GM12892 (cell line): ENCODE measurements at regions not wholly inside any gene's neighbourhood (a gene's known extent, or its start where the extent isn't known, plus 50 kb on each side); places are given as distances from the start of the nearest gene placed in this dataset.
"Not testable (repeated sequence)": the region's sequence is repeated elsewhere in the genome, so short reads cannot be mapped to it uniquely, and the experiment has no call there.

ENCODE experiments used
- DNase-seq: peaks from one replicate; pipeline ENCODE4 v3.0.0; 2011; ENCODE audit not compliant: insufficient read length
- FAIRE-seq: peaks from 2 replicates; lab custom pipeline; 2011; peaks lifted over from hg19 to GRCh38; lab: Jason Lieb, UNC
- POLR2A ChIP-seq: IDR thresholded peaks from 2 replicates; pipeline ENCODE4 v1.6.1; 2011; ENCODE audit warnings: low read depth, low read length, control low read depth
- POLR2AphosphoS5 ChIP-seq: IDR thresholded peaks from 2 replicates; pipeline ENCODE4 v1.6.1; 2011; ENCODE audit warnings: low read depth, low read length, control low read depth
- TAF1 ChIP-seq: IDR thresholded peaks from 2 replicates; pipeline ENCODE4 v1.6.1; 2011; ENCODE audit warnings: low read depth, mild to moderate bottlenecking, control low read depth, low read length, borderline replicate concordance

DNA sequence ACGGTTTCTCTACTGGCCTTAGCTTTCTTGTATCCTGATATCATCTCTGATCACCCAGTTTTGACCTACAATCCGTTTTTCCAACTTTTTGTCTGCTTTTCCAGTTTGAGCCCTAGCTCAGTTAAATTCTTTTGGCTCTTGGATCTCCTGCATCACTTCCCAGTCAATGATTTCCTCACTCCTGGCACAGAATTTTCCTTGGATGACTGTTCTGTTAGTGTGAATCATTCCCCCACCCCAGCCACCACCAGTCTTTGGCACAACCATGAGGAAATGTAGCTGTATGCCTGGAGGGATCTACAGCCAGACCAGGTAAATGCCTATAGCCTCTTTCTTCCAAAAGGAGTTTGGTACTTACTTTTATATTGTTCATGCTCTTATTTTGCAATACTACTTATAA, 187.2 kb upstream of the PTGFR start:
- no peak for TF ChIP-seq TAF1
- FAIRE-seq (no peak), DNase-seq (no peak)

DNA sequence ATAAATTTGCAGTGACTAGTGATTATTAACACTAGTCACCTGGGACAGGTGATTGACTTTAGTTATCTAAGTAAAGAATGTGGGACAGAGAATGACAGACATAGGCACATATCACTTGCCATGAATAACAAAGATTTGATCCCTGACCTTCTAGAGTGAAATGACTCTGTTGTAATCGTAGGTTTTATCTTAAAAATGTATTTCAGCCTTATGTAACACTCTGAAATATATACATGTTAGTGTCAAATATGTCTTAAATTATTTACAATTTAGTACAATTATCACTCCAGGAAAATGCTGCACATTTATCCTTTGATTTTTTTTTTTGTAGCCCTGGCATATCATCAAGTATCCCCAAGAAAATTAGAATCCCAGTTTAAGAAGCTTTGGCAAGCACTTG, 186.4 kb upstream of the PTGFR start:
- DNase-seq: no peak
- FAIRE-seq: no peak
- TF ChIP-seq TAF1 (no peak), POLR2AphosphoS5 (no peak), POLR2A (no peak)

DNA sequence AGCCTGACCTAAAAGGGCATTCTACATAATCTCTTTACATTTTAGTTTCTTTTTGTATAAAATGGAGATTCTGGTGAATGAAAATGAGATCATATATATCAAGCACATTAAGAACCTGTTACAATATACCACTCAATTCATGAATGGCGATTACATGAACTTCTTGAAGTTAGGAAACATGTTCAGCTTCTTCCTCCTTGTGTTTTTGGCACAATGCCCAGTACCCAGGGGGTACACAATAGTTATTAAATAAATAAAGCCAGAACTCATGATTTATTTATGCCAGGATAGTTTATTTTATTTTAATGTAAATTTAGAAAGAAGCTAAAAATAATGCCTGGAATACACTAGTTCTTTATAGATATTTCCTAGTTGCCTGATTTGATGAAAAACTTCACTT, 186.0 kb upstream of the PTGFR start:
- DNase-seq (no peak), FAIRE-seq (no peak)
- TF ChIP-seq POLR2A (no peak), TAF1 (no peak), POLR2AphosphoS5 (no peak)

DNA sequence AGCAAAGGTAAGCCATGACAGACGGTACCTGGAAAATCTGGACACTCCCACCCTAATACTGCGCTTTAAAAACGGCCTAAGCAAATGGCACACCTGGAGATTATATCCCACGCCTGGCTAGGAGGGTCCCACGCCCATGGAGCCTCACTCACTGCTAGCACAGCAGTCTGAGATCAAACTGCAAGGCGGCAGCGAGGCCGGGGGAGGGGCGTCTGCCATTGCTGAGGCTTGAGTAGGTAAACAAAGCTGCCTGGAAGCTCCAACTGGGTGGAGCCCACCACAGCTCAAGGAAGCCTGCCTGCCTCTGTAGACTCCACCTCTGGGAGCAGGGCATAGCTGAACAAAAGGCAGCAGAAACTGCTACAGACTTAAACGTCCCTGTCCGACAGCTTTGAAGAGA, 180.5 kb upstream of the PTGFR start:
- FAIRE-seq: not testable (repeated sequence)

DNA sequence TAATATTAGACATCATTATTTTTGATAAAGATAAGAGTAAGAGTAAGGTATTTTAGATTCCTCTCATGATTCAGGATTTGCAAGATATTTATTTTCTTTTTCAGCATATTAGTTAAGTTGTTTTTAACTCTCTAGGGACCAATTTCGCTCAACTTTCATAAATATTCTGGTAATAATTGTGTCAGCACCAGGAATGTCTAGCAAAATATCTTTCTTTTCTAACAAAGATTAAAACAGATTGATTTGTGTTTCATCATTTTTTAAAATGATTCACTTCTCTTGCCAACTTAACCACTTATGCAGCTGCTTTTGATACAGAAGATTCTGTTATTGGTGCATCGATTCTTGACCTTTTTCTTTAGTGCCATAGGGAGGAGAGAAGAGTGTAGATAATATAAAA, 172.8 kb upstream of the PTGFR start:
- TF ChIP-seq POLR2AphosphoS5: no peak
- no peak for FAIRE-seq
- no peak for DNase-seq

More for the DNA sequence above, 180.5 kb upstream of the PTGFR start:
- DNase-seq: not testable (repeated sequence)

DNA sequence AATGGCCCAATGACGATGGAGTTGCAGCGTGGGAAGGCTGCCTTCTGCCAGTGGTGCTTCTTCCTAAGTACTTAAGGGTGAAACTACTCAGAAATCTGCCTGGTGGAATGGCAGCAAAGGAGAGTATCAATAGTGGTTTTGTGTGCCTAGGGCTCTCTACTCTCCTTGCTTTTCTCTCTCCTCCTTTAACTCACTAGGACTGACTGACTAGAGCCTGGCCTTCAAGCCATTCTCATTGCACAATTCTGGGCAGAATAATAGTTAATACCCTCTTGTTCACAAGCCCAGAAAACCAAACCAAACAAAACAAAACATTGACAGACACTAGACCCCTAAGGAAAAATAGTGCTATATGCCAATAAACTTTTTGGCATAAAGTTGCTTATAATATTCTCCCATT, 171.2 kb upstream of the PTGFR start:
- TF ChIP-seq POLR2AphosphoS5: no peak
- TF ChIP-seq TAF1: no peak
- FAIRE-seq: no peak
- DNase-seq: no peak

DNA sequence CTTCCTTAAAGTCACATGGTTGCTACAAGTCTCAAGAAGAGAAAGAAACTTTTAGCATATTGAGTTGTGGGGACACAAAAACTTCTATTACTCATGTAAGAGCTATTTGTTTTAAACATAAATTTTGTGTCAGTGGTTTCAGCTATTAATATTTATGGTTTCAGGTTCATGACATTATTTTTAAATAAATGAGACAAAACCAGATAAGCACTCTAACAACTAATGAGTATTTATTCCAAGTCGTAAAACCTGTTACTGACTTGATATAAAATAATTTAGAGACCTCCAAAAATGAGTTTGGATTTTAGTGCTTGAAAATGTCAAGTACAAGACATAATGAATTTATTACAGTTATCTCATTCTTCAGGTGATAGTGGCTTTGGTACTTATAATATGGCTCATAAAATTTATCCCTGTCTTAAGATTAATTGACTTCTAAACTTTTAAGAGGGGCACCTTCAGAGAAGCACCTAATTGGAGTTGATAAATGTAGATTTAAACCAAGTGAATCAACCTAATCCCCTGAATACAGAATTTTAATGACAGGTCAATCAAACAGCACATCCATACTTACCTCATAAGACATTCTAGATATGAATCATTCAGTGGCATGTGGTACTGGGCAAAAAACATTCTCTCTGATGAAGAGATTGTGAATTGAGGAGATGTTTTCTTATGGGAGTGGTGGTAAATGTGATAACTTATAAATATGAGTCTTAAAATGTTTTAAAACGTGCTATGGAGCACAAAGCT, 167.7 kb upstream of the PTGFR start:
- DNase-seq (no peak), FAIRE-seq (no peak)
- TF ChIP-seq TAF1 (no peak), POLR2A (no peak), POLR2AphosphoS5 (no peak)

DNA sequence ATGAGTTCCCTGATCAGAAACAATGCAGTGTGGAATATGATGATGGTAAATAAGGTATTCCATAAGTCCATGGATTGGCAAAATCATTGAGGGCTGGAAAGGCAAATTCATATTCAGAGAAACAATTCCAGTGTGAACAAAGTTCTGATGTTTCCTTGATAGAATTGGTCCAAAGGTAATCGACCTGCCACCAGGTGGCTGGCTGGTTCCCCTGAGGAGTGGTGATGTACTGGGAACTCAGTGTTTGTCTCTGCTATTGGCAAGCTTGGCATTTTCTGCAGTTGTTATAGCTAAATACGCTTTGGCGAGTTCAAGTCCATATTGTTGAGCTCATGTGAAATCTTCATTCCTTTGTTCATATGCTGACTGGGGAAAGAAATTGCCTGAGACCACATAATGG, 165.5 kb upstream of the PTGFR start:
- DNase-seq: no peak
- no peak for FAIRE-seq
- TF ChIP-seq POLR2A: no peak
- no peak for TF ChIP-seq TAF1
- no peak for TF ChIP-seq POLR2AphosphoS5

DNA sequence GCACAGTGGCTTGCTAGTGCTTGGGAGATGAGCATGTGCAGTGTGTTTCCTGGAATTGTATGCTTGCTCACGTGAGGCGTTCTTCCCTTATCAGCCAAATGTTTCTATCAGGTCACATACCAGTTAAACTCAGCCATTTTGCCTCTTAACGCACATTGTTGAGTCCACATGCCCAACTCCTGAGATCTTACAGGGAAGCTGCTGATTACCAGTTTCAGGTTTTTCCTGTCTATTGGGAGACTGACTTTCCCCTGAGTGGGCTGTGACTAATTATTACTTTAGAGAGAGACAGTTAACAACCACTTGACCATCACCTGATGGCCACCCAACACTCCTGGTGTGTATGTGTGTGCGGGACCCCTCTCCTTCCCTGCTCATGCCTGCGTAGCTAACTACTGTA, 161.3 kb upstream of the PTGFR start:
- DNase-seq (no peak), FAIRE-seq (no peak)
- TF ChIP-seq POLR2A (no peak), TAF1 (no peak), POLR2AphosphoS5 (no peak)

DNA sequence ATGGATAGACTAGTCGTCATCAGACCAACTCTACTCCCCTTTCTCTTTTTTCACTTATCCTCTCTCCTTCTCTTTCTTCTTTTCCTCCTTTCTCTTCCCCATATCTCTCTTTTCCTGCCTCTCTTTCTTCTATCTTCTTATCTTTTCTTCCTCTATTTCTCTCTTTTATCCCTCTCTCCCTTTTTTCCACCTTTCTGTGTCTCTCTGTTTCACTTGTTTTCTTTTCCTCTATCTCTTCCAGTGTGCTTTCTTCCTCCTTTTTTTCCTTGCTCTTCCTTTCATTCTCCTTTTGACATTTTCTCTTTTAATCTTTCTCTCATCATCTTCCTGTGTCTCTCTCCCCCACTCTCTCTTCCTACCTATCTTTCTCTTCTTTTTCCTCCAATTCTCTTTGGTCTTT, 159.0 kb upstream of the PTGFR start:
- FAIRE-seq: no peak
- DNase-seq: no peak
- TF ChIP-seq TAF1 (no peak), POLR2AphosphoS5 (no peak), POLR2A (no peak)

DNA sequence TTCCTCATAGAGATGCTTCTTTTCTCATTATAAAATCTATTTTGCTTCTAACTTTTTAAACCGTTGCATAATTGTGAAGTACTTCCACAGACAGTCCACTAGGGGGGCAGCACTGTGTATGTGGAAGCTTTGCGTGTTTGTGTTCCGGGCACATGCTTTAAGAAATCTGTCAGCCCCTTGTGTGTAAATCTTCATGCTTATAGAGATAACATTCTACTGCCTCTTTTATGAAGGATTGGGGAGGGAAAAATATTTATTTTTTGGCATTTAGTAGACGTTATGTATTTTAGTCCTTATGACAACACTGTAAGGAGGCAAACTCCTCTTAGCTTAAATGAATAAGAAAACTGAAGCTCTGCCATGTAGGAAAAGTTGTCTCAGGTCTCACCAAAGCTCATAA, 157.3 kb upstream of the PTGFR start:
- FAIRE-seq (peak; percentile 33), DNase-seq (no peak)
- TF ChIP-seq POLR2AphosphoS5 (no peak), POLR2A (no peak), TAF1 (no peak)

DNA sequence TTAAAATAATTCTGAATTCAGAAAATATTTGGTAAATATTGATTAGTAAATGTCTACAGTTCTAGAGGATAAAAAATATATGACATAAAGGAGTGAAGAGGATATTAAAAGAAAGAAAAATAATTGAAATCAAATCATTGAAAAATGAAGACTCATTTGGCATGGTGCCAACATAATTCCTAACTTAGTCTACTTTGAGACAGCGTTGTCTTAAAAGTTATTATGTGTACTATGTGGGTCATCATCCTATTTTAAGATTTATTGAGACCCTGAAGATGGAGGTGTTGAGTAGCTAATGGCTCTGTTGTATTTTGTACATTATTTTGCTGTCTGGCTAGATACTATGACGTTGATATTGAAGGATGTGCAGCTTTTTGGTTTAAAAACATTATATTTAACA, 156.7 kb upstream of the PTGFR start:
- DNase-seq (no peak), FAIRE-seq (no peak)
- TF ChIP-seq POLR2A (no peak), TAF1 (no peak)

DNA sequence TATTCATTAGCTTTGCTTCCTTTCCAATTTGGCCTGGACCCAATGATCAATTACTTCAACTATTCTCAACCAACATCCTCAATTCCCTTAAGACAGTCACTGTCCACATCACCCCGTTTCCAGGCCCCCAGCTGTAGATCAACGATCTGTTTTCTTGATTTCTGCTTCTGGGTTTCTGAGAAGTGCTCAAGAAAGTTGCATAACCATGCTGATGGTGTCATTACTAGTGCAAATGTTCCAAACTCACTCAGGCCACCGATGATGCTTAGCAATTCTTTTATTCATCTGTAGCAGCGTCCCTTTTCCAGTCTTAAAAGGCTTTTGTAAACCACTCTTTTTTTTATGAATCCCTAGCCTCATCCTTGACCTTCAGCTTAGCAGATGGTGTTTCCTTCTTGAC, 155.8 kb upstream of the PTGFR start:
- DNase-seq (no peak), FAIRE-seq (no peak)
- TF ChIP-seq POLR2A (no peak), TAF1 (no peak), POLR2AphosphoS5 (no peak)

DNA sequence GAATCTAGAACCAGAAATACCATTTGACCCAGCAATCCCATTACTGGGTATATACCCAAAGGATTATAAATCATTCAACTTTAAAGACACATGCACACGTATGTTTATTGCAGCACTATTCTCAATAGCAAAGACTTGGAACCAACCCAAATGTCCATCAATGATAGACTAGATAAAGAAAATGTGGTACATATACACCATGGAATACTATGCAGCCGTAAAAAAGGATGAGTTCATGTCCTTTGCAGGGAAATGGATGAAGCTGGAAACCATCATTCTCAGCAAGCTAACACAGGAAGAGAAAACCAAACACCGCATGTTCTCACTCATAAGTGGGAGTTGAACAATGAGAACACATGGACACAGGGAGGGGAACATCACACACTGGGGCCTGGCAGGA, 154.0 kb upstream of the PTGFR start:
- FAIRE-seq: not testable (repeated sequence)

More for the DNA sequence above, 154.0 kb upstream of the PTGFR start:
- not testable (repeated sequence) for DNase-seq
